Trophoblast cell (in vitro differentiated cells and primary cell): ENCODE measurements at regions not wholly inside any gene's neighbourhood (a gene's known extent, or its start where the extent isn't known, plus 50 kb on each side); places are given as distances from the start of the nearest gene placed in this dataset.

ENCODE experiments used
- DNase-seq, 2 donors: peaks; one replicate each; pipeline ENCODE4 v3.0.0-alpha.2; 2016
- H2AFZ ChIP-seq: 2 replicates; pipeline ENCODE4 v1.6.1; 2013; ENCODE audit warnings: low read length, moderate library complexity, mild to moderate bottlenecking; ENCODE audit not compliant: insufficient read depth, poor library complexity
- H2AK5ac ChIP-seq: 2 replicates; pipeline ENCODE4 v1.6.1; 2013; ENCODE audit warnings: mild to moderate bottlenecking, low read length
- H2BK120ac ChIP-seq: 2 replicates; pipeline ENCODE4 v1.6.1; 2013; ENCODE audit warnings: low read length, mild to moderate bottlenecking, moderate library complexity; ENCODE audit not compliant: insufficient read depth, poor library complexity
- H2BK12ac ChIP-seq: 2 replicates; pipeline ENCODE4 v1.6.1; 2013; ENCODE audit warnings: mild to moderate bottlenecking, low read length, moderate library complexity
- H2BK5ac ChIP-seq: 2 replicates; pipeline ENCODE4 v1.6.1; 2013; ENCODE audit warnings: low read length, low read depth, moderate library complexity, mild to moderate bottlenecking; ENCODE audit not compliant: poor library complexity
- H3K14ac ChIP-seq: 2 replicates; pipeline ENCODE4 v1.6.1; 2013; ENCODE audit warnings: mild to moderate bottlenecking, low read length
- H3K18ac ChIP-seq: 2 replicates; pipeline ENCODE4 v1.6.1; 2013; ENCODE audit warnings: mild to moderate bottlenecking, low read length
- H3K23ac ChIP-seq: 2 replicates; pipeline ENCODE4 v1.6.1; 2013; ENCODE audit warnings: low read length
- H3K27ac ChIP-seq: 2 replicates; pipeline ENCODE4 v1.5.1; 2013; ENCODE audit warnings: low read depth, mild to moderate bottlenecking, inconsistent platforms, low read length, moderate library complexity
- H3K27me3 ChIP-seq: 2 replicates; pipeline ENCODE4 v1.6.1; 2013; ENCODE audit warnings: inconsistent platforms, mild to moderate bottlenecking, low read length, moderate library complexity; ENCODE audit not compliant: insufficient read depth
- H3K36me3 ChIP-seq, 2 experiments: 1 replicate in 1 of 2; 2 replicates in 1 of 2; pipeline ENCODE4 v1.6.1; 2013; ENCODE audit warnings: low read length in 2 of 2, mild to moderate bottlenecking in 2 of 2, moderate library complexity in 1 of 2; ENCODE audit not compliant: insufficient read depth in 2 of 2, control insufficient read depth in 1 of 2
- H3K4ac ChIP-seq: 2 replicates; pipeline ENCODE4 v1.6.1; 2013; ENCODE audit warnings: low read depth, mild to moderate bottlenecking, low read length, moderate library complexity
- H3K4me1 ChIP-seq, 2 experiments: 1 replicate in 1 of 2; 2 replicates in 1 of 2; pipeline ENCODE4 v1.6.1; 2013; ENCODE audit warnings: low read length in 2 of 2, mild to moderate bottlenecking in 2 of 2, moderate library complexity in 1 of 2; ENCODE audit not compliant: insufficient read depth in 2 of 2, control insufficient read depth in 1 of 2
- H3K4me2 ChIP-seq: 2 replicates; pipeline ENCODE4 v1.6.1; 2013; ENCODE audit warnings: inconsistent platforms, mild to moderate bottlenecking, low read length, moderate library complexity
- H3K4me3 ChIP-seq: 2 replicates; pipeline ENCODE4 v1.5.1; 2013; ENCODE audit warnings: mild to moderate bottlenecking, low read depth, low read length, inconsistent platforms
- H3K79me1 ChIP-seq: one replicate; pipeline ENCODE4 v1.6.1; 2013; ENCODE audit warnings: low read length
- H3K79me2 ChIP-seq: 2 replicates; pipeline ENCODE4 v1.6.1; 2013; ENCODE audit warnings: low read length, mild to moderate bottlenecking; ENCODE audit not compliant: control insufficient read depth, insufficient read depth, poor library complexity
- H3K9ac ChIP-seq: 2 replicates; pipeline ENCODE4 v1.6.1; 2013; ENCODE audit warnings: mild to moderate bottlenecking, low read length
- H3K9me3 ChIP-seq: 2 replicates; pipeline ENCODE4 v1.6.1; 2013; ENCODE audit warnings: low read depth, mild to moderate bottlenecking, control low read depth, inconsistent platforms, low read length; ENCODE audit not compliant: insufficient read depth
- H4K12ac ChIP-seq: 2 replicates; pipeline ENCODE4 v1.6.1; 2013; ENCODE audit warnings: low read depth, mild to moderate bottlenecking, low read length, moderate library complexity
- H4K8ac ChIP-seq: 2 replicates; pipeline ENCODE4 v1.6.1; 2013; ENCODE audit warnings: low read depth, mild to moderate bottlenecking, low read length, moderate library complexity
- H4K91ac ChIP-seq: one replicate; pipeline ENCODE4 v1.6.1; 2013; ENCODE audit warnings: low read depth, mild to moderate bottlenecking, low read length, moderate library complexity
- WGBS: extraction: QIAGEN DNeasy Blood & Tissue Kit; methylation state at CpG from one replicate; pipeline ENCODE4 v1.1.7; 2013; ENCODE audit warnings: missing lambda C conversion rate; ENCODE audit not compliant: insufficient read length, insufficient coverage; ENCODE audit errors: extremely low coverage; 5-methylcytosine and 5-hydroxymethylcytosine counted together

DNA sequence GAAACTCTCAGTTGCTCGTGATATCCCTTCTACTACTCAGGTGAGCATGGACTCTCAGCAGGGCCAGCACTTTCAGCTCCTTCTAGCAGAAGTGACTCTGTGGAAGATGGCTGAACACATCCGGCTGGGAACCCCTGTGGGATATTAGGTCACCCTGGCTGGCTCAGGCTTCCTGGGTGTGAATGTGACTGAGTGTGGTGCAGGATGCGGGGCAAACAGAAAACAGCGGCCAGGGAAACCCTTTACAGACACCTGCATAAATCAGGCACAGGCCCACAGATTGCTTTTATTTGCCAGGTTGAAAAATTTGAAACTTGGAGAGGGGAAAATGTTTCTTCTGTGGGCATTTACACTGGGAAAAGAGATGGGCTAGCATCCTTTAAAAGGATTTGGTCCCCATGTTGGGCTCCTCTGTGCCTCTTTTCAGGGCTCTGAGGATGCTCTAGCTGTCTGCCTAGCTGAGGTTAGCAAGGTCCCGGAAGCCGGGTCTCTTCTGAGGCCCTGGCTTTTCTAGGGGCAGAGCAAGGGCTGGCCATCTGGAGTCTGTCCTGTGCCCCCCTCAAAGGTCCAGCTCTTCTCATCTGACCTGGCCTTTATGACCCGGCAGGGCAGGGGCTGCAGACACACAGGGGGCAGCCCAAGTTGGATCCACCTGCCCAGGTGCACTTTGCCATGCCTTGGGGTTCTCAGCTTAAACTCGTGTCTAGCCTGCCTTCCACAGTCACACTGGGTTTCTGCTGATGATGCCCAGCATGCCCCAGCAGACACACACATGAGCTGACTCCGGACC, 243.0 kb downstream of the SIPA1L2 start:
- Histone ChIP-seq H3K4me2 (no peak overlapping the region), H3K18ac (no peak overlapping the region), H3K27ac (no peak overlapping the region), H2BK5ac (no peak overlapping the region), H2BK12ac (no peak overlapping the region), H3K14ac (no peak overlapping the region), H3K27me3 (no peaks in the 10 kb centered on the region), H4K12ac (no peak overlapping the region), H3K9me3 (peaks cover 2% of the 10 kb centered on the region), H3K4me1 (peaks cover 4 to 5% of the 10 kb centered on the region in 2 experiments), H3K79me2 (no peaks in the 10 kb centered on the region), H2BK120ac (no peak overlapping the region), H3K9ac (no peak overlapping the region), H3K79me1 (no peaks in the 10 kb centered on the region), H2AK5ac (no peak overlapping the region), H2AFZ (no peak overlapping the region), H4K91ac (no peak overlapping the region), H3K4ac (no peak overlapping the region), H3K36me3 (no peaks in the 10 kb centered on the region), H3K23ac (no peak overlapping the region), H3K4me3 (no peak overlapping the region), H4K8ac (no peak overlapping the region)
- DNase-seq, result no peak
- no CpG with 5 or more reads among the region's 9 CpGs for WGBS

DNA sequence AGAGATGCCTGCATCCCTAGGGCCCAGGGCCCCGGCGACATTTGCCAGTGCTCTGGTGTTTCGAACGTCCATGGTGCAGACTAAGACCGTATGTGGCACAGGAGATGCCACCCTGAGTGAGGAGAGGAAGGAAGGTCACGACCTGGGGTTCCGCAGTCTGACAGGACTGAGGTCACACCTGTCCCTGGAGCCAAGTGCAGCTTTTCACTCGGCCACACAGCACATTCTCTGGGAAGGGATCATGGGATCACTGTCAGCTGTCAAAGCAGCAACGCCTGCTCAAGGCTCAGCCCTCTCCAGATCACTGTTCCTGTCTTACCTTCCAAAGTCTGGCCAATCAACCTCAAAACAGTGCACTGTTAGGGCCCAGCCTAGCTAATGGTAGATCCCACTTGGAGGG, 243.6 kb downstream of the SIPA1L2 start:
- no peaks in the 10 kb centered on the region for H3K27me3 ChIP-seq
- no peak overlapping the region for H3K9ac ChIP-seq
- H3K4me1 ChIP-seq, result peaks cover 4 to 5% of the 10 kb centered on the region in 2 experiments
- H2AFZ ChIP-seq, result no peak overlapping the region
- no peak overlapping the region for H2BK5ac ChIP-seq
- H3K14ac ChIP-seq, result no peak overlapping the region
- H2AK5ac ChIP-seq, result no peak overlapping the region
- DNase-seq, result no peak
- H4K91ac ChIP-seq, result no peak overlapping the region
- no peak overlapping the region for H3K4me2 ChIP-seq
- H2BK120ac ChIP-seq, result no peak overlapping the region
- no peaks in the 10 kb centered on the region for H3K36me3 ChIP-seq
- no peak overlapping the region for H3K23ac ChIP-seq
- no peak overlapping the region for H3K4me3 ChIP-seq
- H3K27ac ChIP-seq, result no peak overlapping the region
- H3K79me2 ChIP-seq, result no peaks in the 10 kb centered on the region
- no peak overlapping the region for H3K18ac ChIP-seq
- no peak overlapping the region for H3K4ac ChIP-seq
- H3K79me1 ChIP-seq, result no peaks in the 10 kb centered on the region
- H3K9me3 ChIP-seq, result peaks cover 2% of the 10 kb centered on the region
- no CpG with 5 or more reads among the region's 9 CpGs for WGBS
- no peak overlapping the region for H4K8ac ChIP-seq
- no peak overlapping the region for H4K12ac ChIP-seq
- no peak overlapping the region for H2BK12ac ChIP-seq

DNA sequence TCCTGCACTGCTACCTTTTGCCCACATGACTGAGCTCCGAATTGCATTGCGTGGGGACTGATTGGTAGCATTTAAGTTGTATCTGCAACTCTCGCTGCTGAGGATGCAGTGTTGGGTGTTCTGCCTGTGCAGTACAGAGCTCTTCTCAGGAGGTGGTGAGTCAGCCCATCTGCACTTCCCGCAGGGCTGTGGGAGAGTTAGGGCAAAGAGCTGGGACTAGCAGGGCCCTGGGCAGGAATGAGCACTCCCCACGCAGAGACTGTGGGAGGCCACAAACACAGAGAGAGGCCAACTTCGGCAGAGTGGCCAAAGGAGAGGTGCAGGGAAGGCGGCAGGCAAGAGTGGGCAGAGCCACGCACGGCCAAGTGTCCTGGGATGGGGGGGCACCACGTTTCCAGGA, 244.7 kb downstream of the SIPA1L2 start:
- no peak overlapping the region for H3K27ac ChIP-seq
- H3K4me2 ChIP-seq, result no peak overlapping the region
- H2AK5ac ChIP-seq, result no peak overlapping the region
- peaks cover 2% of the 10 kb centered on the region for H3K9me3 ChIP-seq
- no peak overlapping the region for H3K4ac ChIP-seq
- H2BK5ac ChIP-seq, result no peak overlapping the region
- no peak overlapping the region for H3K18ac ChIP-seq
- H3K4me1 ChIP-seq, result peaks cover 4 to 5% of the 10 kb centered on the region in 2 experiments
- peak; percentile 15 to 40 for DNase-seq
- no peak overlapping the region for H2BK12ac ChIP-seq
- H3K9ac ChIP-seq, result no peak overlapping the region
- no peak overlapping the region for H2BK120ac ChIP-seq
- no peaks in the 10 kb centered on the region for H3K27me3 ChIP-seq
- H4K8ac ChIP-seq, result no peak overlapping the region
- H4K12ac ChIP-seq, result no peak overlapping the region
- no peak overlapping the region for H3K14ac ChIP-seq
- no peak overlapping the region for H4K91ac ChIP-seq
- no peaks in the 10 kb centered on the region for H3K79me1 ChIP-seq
- no peaks in the 10 kb centered on the region for H3K79me2 ChIP-seq
- WGBS, result no CpG with 5 or more reads among the region's 10 CpGs
- H3K4me3 ChIP-seq, result no peak overlapping the region
- no peaks in the 10 kb centered on the region for H3K36me3 ChIP-seq
- no peak overlapping the region for H3K23ac ChIP-seq
- no peak overlapping the region for H2AFZ ChIP-seq

DNA sequence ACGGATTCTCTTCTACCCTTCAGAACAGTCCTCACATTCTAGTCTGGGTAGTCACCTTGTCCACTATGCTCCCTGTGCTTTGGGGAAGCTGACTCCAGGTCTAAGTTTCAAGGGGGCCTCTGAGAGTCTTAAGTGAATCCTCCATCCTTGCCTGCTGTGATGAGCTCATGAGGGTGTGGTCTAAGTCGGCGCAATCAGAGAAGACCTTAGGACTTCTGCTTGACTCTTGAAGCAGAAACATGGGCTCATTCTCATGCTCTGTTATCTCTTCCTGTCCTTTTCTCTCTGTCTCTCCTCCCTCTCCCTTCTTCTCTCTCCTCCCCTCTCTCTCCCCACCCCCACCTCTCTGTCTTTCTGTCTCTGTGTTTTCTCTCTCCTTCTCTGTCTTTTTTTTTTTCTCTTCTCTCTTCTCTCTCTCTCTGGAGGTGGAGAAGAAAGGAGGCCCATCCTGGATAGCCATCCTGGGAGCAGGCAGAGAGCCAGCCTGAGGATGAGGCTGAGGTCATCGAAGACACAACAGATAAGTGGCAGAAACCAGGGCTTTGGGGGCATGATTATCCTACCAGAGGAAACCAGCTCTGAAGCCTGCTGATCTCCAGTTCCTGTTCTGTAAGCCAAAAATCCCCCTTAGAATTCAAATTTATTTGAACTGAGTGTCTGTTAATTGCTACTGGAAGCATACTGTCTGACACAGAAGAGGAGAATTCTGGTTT, 245.6 kb downstream of the SIPA1L2 start:
- H2AFZ ChIP-seq, result no peak overlapping the region
- H3K4ac ChIP-seq, result no peak overlapping the region
- H3K4me3 ChIP-seq, result no peak overlapping the region
- no peak overlapping the region for H3K9ac ChIP-seq
- H2BK5ac ChIP-seq, result no peak overlapping the region
- no peak overlapping the region for H3K4me2 ChIP-seq
- no peak overlapping the region for H2BK120ac ChIP-seq
- H4K8ac ChIP-seq, result no peak overlapping the region
- no peak overlapping the region for H3K23ac ChIP-seq
- no CpG with 5 or more reads among the region's 4 CpGs for WGBS
- H3K18ac ChIP-seq, result no peak overlapping the region
- H2AK5ac ChIP-seq, result no peak overlapping the region
- peaks cover 5 to 6% of the 10 kb centered on the region in 2 experiments for H3K4me1 ChIP-seq
- H3K36me3 ChIP-seq, result no peaks in the 10 kb centered on the region
- no peak overlapping the region for H4K12ac ChIP-seq
- H3K9me3 ChIP-seq, result peaks cover 4% of the 10 kb centered on the region
- H3K27ac ChIP-seq, result no peak overlapping the region
- DNase-seq, result no peak
- no peak overlapping the region for H3K14ac ChIP-seq
- H3K79me2 ChIP-seq, result no peaks in the 10 kb centered on the region
- no peak overlapping the region for H4K91ac ChIP-seq
- H2BK12ac ChIP-seq, result no peak overlapping the region
- H3K79me1 ChIP-seq, result no peaks in the 10 kb centered on the region
- H3K27me3 ChIP-seq, result no peaks in the 10 kb centered on the region
